Smooth muscle cell (in vitro differentiated cells): ENCODE measurements at regions not wholly inside any gene's neighbourhood (a gene's known extent, or its start where the extent isn't known, plus 50 kb on each side); places are given as distances from the start of the nearest gene placed in this dataset.
"Not testable (repeated sequence)": the region's sequence is repeated elsewhere in the genome, so short reads cannot be mapped to it uniquely, and the experiment has no call there.

ENCODE experiments used
- DNase-seq: peaks from one replicate; lab custom pipeline; 2025; ENCODE audit not compliant: unreplicated experiment; lab: John Stamatoyannopoulos, UW
- H2AFZ ChIP-seq: fragments of 200-600 bp; sonication (generic); 2 replicates; pipeline ENCODE4 v1.6.0; 2016; ENCODE audit warnings: antibody characterized with exemption, low read depth, mild to moderate bottlenecking
- H3F3A ChIP-seq: fragments of 200-600 bp; sonication (generic); 2 replicates; pipeline ENCODE4 v1.6.0; 2017; ENCODE audit warnings: antibody characterized with exemption, low read depth
- H3K27ac ChIP-seq: fragments of 200-600 bp; sonication (generic); 2 replicates; pipeline ENCODE4 v1.5.1; 2016; ENCODE audit warnings: low read depth, mild to moderate bottlenecking
- H3K27me3 ChIP-seq: fragments of 200-600 bp; sonication (generic); 2 replicates; pipeline ENCODE4 v1.6.1; 2016; ENCODE audit warnings: low read depth, mild to moderate bottlenecking
- H3K36me3 ChIP-seq: fragments of 200-600 bp; sonication (generic); 2 replicates; pipeline ENCODE4 v1.5.1; 2016; ENCODE audit warnings: low read depth
- H3K4me1 ChIP-seq: fragments of 200-600 bp; sonication (generic); 2 replicates; pipeline ENCODE4 v1.5.1; 2016; ENCODE audit warnings: low read depth
- H3K4me2 ChIP-seq: fragments of 200-600 bp; sonication (generic); 2 replicates; pipeline ENCODE4 v1.6.0; 2016; ENCODE audit warnings: mild to moderate bottlenecking
- H3K4me3 ChIP-seq: fragments of 200-600 bp; sonication (generic); 2 replicates; pipeline ENCODE4 v1.5.1; 2016; ENCODE audit warnings: mild to moderate bottlenecking
- H3K79me2 ChIP-seq: fragments of 200-600 bp; sonication (generic); 2 replicates; pipeline ENCODE4 v1.6.0; 2016; ENCODE audit warnings: low read depth, mild to moderate bottlenecking
- H3K9ac ChIP-seq: fragments of 200-600 bp; sonication (generic); 2 replicates; pipeline ENCODE4 v1.6.0; 2016; ENCODE audit warnings: low read depth
- H3K9me3 ChIP-seq: fragments of 200-600 bp; sonication (generic); replicated peaks from 2 replicates; pipeline ENCODE4 v1.5.1; 2016; ENCODE audit warnings: low read depth
- H4K20me1 ChIP-seq: fragments of 200-600 bp; sonication (generic); 2 replicates; pipeline ENCODE4 v1.6.0; 2016; ENCODE audit warnings: low read depth
- CTCF ChIP-seq: fragments of 200-600 bp; sonication (generic); IDR thresholded peaks from 2 replicates; pipeline ENCODE4 v1.5.1; 2017; ENCODE audit warnings: borderline replicate concordance, mild to moderate bottlenecking, antibody characterized with exemption; ENCODE audit not compliant: insufficient read depth, poor library complexity, severe bottlenecking
- WGBS: methylation state at CpG from one replicate; pipeline ENCODE4 v1.1.7; 2016; ENCODE audit warnings: low lambda C conversion rate; 5-methylcytosine and 5-hydroxymethylcytosine counted together

DNA sequence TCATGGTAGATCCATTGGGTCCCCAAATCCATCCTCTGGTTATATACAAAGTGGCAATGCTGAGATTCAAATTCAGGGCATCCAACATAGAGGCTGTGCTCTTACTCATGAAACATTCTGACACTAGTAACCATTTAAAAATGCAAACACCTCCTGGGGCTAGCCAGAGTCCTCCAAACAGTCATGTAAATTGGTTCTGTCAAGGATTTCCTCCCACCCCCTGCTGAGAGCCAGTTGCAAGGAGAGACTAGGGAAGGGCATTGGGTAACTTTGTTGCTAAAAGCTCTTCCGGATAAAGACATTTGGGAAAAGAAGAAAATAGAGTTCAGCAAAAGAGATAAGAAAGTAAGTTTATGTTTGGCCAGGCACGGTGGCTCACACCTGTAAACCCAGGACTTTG, 58.3 kb downstream of the ART5 start:
- not testable (repeated sequence) for H3K27ac ChIP-seq, H3K4me3 ChIP-seq, H3K9ac ChIP-seq, H3K4me2 ChIP-seq, H2AFZ ChIP-seq, H3K9me3 ChIP-seq, H3K79me2 ChIP-seq, H3K36me3 ChIP-seq, H3F3A ChIP-seq, H3K27me3 ChIP-seq, H3K4me1 ChIP-seq, DNase-seq, H4K20me1 ChIP-seq
- 46% methylated on average over 2 of the region's 2 CpGs for WGBS

GRCh38 chr11:3581389-3581725, 60.4 kb downstream of the ART5 start:
- H3K27me3 ChIP-seq, H3K4me3 ChIP-seq, H3K36me3 ChIP-seq, H3K4me2 ChIP-seq, H3K4me1 ChIP-seq, DNase-seq, H3F3A ChIP-seq, H3K9ac ChIP-seq, H3K79me2 ChIP-seq, H2AFZ ChIP-seq, H3K27ac ChIP-seq, H3K9me3 ChIP-seq, H4K20me1 ChIP-seq: not testable (repeated sequence)
- WGBS = 46% methylated on average over 10 of the region's 10 CpGs

GRCh38 chr11:3580487-3581388, 61.1 kb downstream of the ART5 start:
- not testable (repeated sequence) for H3K36me3 ChIP-seq, H4K20me1 ChIP-seq, H3F3A ChIP-seq, H3K27me3 ChIP-seq, H3K9me3 ChIP-seq, H3K79me2 ChIP-seq, H3K27ac ChIP-seq, H3K4me1 ChIP-seq
- DNase-seq = peak; percentile 6
- TF ChIP-seq CTCF = peak; percentile 68
- peak overlapping the region; percentile 70 for H3K4me3 ChIP-seq
- peak overlapping the region; percentile 84 for H2AFZ ChIP-seq
- H3K4me2 ChIP-seq = peak overlapping the region; percentile 94
- H3K9ac ChIP-seq = peak overlapping the region; percentile 47
- under 1% methylated on average over 53 of the region's 92 CpGs for WGBS

GRCh38 chr11:3579600-3580459, 62.0 kb downstream of the ART5 start:
- H3K36me3 ChIP-seq, H3K9me3 ChIP-seq, DNase-seq, H2AFZ ChIP-seq, H3F3A ChIP-seq, H3K27me3 ChIP-seq, H3K9ac ChIP-seq, H3K4me1 ChIP-seq, H4K20me1 ChIP-seq, H3K27ac ChIP-seq, H3K79me2 ChIP-seq: not testable (repeated sequence)
- 57% methylated on average over 26 of the region's 29 CpGs for WGBS
- peak overlapping the region; percentile 94 for H3K4me2 ChIP-seq
- H3K4me3 ChIP-seq = peak overlapping the region; percentile 70

DNA sequence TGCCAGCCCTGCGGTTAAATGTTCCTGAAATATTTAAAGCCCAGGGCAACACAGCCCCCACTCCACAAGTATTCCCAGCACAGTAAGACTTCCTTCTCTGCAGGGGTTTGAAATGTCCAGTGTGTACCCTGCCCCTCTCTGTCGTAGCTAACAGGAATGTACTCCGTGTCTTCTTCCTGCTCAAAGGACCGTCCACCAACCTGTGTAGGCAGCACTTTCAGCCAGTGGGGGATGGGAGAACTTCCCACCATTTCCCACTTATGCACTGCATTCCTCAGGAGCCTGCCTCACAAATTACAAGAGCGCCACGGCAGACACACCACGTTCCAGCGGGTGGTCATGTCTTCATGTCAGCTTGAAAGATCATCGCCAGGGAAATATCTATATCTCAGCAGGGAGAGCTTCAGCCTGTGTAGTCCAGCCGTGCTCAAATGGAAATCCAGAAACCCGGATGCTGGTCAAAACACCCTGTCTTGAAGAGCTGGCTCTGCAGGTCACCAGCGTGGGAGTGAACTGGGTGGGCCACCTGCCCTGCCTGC, 65.7 kb downstream of the ART5 start:
- not testable (repeated sequence) for DNase-seq

DNA sequence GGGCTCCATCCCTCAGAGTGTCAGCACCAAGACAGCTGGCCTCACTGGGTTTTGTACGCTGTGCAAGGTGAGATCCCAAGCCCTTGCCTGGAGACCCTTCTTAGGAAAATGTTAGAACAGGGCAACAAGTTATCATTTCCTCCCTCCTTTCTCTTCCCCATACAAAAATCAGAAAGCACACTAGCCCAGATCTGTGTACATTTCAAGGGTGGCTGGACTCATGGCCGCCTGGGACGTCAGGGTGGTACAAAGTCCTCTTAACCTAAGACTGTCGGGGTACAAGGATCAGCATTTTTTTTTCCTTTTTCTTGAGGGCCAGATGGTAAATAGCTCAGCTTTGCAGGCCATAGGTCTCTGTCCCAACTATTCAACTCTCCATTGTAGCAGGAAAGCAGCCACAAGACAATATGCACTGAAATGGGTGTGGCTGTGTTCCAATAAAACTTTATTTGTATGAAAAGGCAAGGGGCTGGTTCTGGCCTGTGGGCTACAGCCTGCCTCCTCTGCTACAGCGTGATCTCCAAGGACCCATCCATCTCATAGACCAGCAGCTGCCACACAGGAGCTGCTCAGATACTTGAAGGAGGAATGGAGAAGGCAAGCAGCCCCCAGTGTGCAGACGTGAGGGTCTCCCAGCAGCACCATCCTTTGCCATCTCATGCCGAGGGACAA, 68.7 kb downstream of the ART5 start:
- not testable (repeated sequence) for H3K27ac ChIP-seq, H3K27me3 ChIP-seq, H3K9ac ChIP-seq, H3K4me3 ChIP-seq, H3K79me2 ChIP-seq, H4K20me1 ChIP-seq, H3K4me2 ChIP-seq, H3F3A ChIP-seq, H2AFZ ChIP-seq, H3K4me1 ChIP-seq, H3K36me3 ChIP-seq, DNase-seq, H3K9me3 ChIP-seq
- 90% methylated on average over 7 of the region's 7 CpGs for WGBS

More for the DNA sequence above, 65.7 kb downstream of the ART5 start:
- not testable (repeated sequence) for H2AFZ ChIP-seq, H3K27me3 ChIP-seq, H3K79me2 ChIP-seq, H3K4me1 ChIP-seq, H3K36me3 ChIP-seq, H3K9ac ChIP-seq, H3K4me3 ChIP-seq, H3K4me2 ChIP-seq, H3F3A ChIP-seq, H3K27ac ChIP-seq, H3K9me3 ChIP-seq, H4K20me1 ChIP-seq
- WGBS = 55% methylated on average over 12 of the region's 12 CpGs

- H4K20me1 ChIP-seq, H3F3A ChIP-seq, H3K9me3 ChIP-seq, H3K4me1 ChIP-seq, H3K4me2 ChIP-seq, H2AFZ ChIP-seq, H3K4me3 ChIP-seq, H3K79me2 ChIP-seq, H3K27me3 ChIP-seq, H3K9ac ChIP-seq, DNase-seq, H3K36me3 ChIP-seq, H3K27ac ChIP-seq: not testable (repeated sequence)
- 95% methylated on average over 2 of the region's 2 CpGs for WGBS
Observed at GRCh38 chr11:3571752-3572151, 70.0 kb downstream of the ART5 start.
